PFSK-1 (cell line): ENCODE measurements at regions not wholly inside any gene's neighbourhood (a gene's known extent, or its start where the extent isn't known, plus 50 kb on each side); places are given as distances from the start of the nearest gene placed in this dataset.

ENCODE experiments used
- FOXP2 ChIP-seq: optimal IDR thresholded peaks from 2 replicates; pipeline ENCODE3; 2011; ENCODE audit warnings: borderline replicate concordance, control low read depth, inconsistent platforms; ENCODE audit not compliant: insufficient read depth; ENCODE audit errors: extremely low read length, extremely low read depth
- POLR2AphosphoS5 ChIP-seq: IDR thresholded peaks from 2 replicates; pipeline ENCODE4 v1.6.1; 2012; ENCODE audit warnings: low read depth, mild to moderate bottlenecking, control low read depth, low read length, moderate library complexity
- REST ChIP-seq, 2 experiments: IDR thresholded peaks; 2 replicates each; pipeline versions ENCODE4 v1.6.1 to v1.8.0; 2011 to 2012; ENCODE audit warnings: low read depth in 2 of 2, low read length in 2 of 2, control low read depth in 1 of 2, inconsistent platforms in 1 of 2, mild to moderate bottlenecking in 1 of 2, moderate library complexity in 1 of 2; ENCODE audit not compliant: insufficient read depth in 1 of 2
- SIN3A ChIP-seq: IDR thresholded peaks from 2 replicates; pipeline ENCODE4 v1.6.1; 2012; ENCODE audit warnings: mild to moderate bottlenecking, low read length, moderate library complexity, borderline replicate concordance; ENCODE audit not compliant: insufficient read depth
- TAF1 ChIP-seq: IDR thresholded peaks from 2 replicates; pipeline ENCODE4 v1.6.1; 2012; ENCODE audit warnings: low read length, control low read depth, borderline replicate concordance; ENCODE audit not compliant: insufficient read depth

- TF ChIP-seq SIN3A (no peak), POLR2AphosphoS5 (no peak), TAF1 (no peak), REST (IDR thresholded peaks at IDR 0.05; ENCODE audit: insufficient read depth in 1 of 2, low read depth in 2 of 2, low read length in 2 of 2) (no peak)
Measured at GRCh38 chr3:193974191-193974652, 161.7 kb upstream of the HES1 start.

- no peak for TF ChIP-seq SIN3A
- TF ChIP-seq TAF1 = no peak
- no peak for TF ChIP-seq REST (IDR thresholded peaks at IDR 0.05; ENCODE audit: insufficient read depth in 1 of 2, low read depth in 2 of 2, low read length in 2 of 2)
- TF ChIP-seq POLR2AphosphoS5 = no peak
- no peak for TF ChIP-seq FOXP2
Measured at GRCh38 chr3:193974671-193975535, 161.0 kb upstream of the HES1 start.

GRCh38 chr3:193977622-193978021 is 158.3 kb upstream of the HES1 start:
- TF ChIP-seq REST (IDR thresholded peaks at IDR 0.05; ENCODE audit: insufficient read depth in 1 of 2, low read depth in 2 of 2, low read length in 2 of 2) (no peak), TAF1 (no peak), SIN3A (no peak), POLR2AphosphoS5 (no peak), FOXP2 (no peak)

GRCh38 chr3:193978030-193978429 is 157.9 kb upstream of the HES1 start:
- TF ChIP-seq TAF1 (no peak), FOXP2 (no peak), SIN3A (no peak), REST (IDR thresholded peaks at IDR 0.05; ENCODE audit: insufficient read depth in 1 of 2, low read depth in 2 of 2, low read length in 2 of 2) (no peak), POLR2AphosphoS5 (no peak)
